Nephron (organoid): ENCODE measurements at regions not wholly inside any gene's neighbourhood (a gene's known extent, or its start where the extent isn't known, plus 50 kb on each side); places are given as distances from the start of the nearest gene placed in this dataset.

ENCODE experiments used
- H3K27ac Mint-ChIP-seq, 3 experiments: 2 replicates each; pipeline ENCODE4 v1.8.0; 2020; ENCODE audit warnings: mixed read lengths in 3 of 3, mild to moderate bottlenecking in 2 of 3, moderate library complexity in 1 of 3
- H3K27me3 Mint-ChIP-seq: 2 replicates; pipeline ENCODE4 v1.8.0; 2021; ENCODE audit warnings: low read depth, mild to moderate bottlenecking, moderate library complexity, mixed read lengths
- H3K36me3 Mint-ChIP-seq: 2 replicates; pipeline ENCODE4 v1.8.0; 2020; ENCODE audit warnings: low read depth, mixed read lengths
- H3K4me1 Mint-ChIP-seq: 2 replicates; pipeline ENCODE4 v1.8.0; 2020; ENCODE audit warnings: mixed read lengths
- H3K4me3 Mint-ChIP-seq, 3 experiments: 2 replicates each; pipeline ENCODE4 v1.8.0; 2020; ENCODE audit warnings: mild to moderate bottlenecking in 3 of 3, mixed read lengths in 3 of 3, moderate library complexity in 2 of 3
- H3K9me3 Mint-ChIP-seq: 2 replicates; pipeline ENCODE4 v1.8.0; 2020; ENCODE audit warnings: mixed read lengths
- CTCF ChIP-seq, 3 experiments: fragments of 200-600 bp; sonication (generic); IDR thresholded peaks; one replicate each; pipeline ENCODE4 v1.5.0; 2021; ENCODE audit warnings: antibody characterized with exemption in 3 of 3; ENCODE audit not compliant: unreplicated experiment in 3 of 3

DNA sequence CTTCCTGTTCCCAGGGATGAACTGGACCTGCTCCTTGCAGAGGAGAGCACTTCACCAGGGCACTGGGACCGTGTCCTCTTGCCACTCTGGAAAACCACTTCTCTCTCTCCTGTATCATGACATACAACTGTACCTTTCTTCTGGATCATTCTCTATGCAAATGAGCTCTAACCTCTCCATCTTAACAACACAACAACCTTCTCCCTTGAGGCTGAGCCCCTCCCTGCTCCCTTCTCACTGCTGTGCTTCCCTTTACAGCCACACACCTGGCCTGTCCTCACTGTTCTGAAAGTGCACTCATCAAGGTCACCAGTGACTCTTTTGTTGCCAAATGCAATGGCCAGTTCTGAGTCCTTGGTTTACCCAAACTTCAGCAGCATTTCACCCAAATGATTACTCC lies 54.5 kb upstream of the MRPS6 start:
- Mint-ChIP-seq H3K9me3 (peaks cover 14% of the 10 kb centered on the region), H3K4me3 (no peak overlapping the region), H3K4me1 (peaks cover 10% of the 10 kb centered on the region), H3K27me3 (no peaks in the 10 kb centered on the region), H3K36me3 (peaks cover under 1% of the 10 kb centered on the region), H3K27ac (no peak overlapping the region)
- TF ChIP-seq CTCF (IDR thresholded peaks at IDR 0.05; ENCODE audit: unreplicated experiment in 3 of 3), result no peak

DNA sequence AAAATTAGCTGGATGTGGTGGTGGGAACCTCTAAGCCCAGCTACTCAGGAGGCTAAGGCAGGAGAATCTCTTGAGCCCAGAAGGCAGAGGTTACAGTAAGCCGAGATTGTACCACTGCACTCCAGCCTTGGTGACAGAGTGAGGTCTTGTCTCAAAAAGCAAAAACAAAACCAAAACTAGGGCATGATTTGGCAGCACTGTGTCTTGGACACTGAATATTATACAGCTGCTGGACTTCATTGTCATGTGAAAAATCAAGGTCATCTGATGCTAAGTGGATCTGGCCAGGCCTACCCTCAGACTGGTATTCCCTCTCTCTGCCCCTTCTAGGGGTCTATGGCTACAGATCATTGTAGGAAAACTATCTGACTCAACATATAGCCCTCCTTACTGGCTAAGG lies 55.2 kb upstream of the MRPS6 start:
- no peak for TF ChIP-seq CTCF (IDR thresholded peaks at IDR 0.05; ENCODE audit: unreplicated experiment in 3 of 3)
- Mint-ChIP-seq H3K36me3 (peaks cover 5% of the 10 kb centered on the region), H3K4me3 (no peak overlapping the region), H3K9me3 (peaks cover 16% of the 10 kb centered on the region), H3K27me3 (no peaks in the 10 kb centered on the region), H3K4me1 (peaks cover 10% of the 10 kb centered on the region), H3K27ac (no peak overlapping the region)

- H3K27ac Mint-ChIP-seq, result no peak overlapping the region
- peaks cover 22% of the 10 kb centered on the region for H3K9me3 Mint-ChIP-seq
- H3K4me3 Mint-ChIP-seq, result no peak overlapping the region
- peaks cover 5% of the 10 kb centered on the region for H3K36me3 Mint-ChIP-seq
- H3K27me3 Mint-ChIP-seq, result no peaks in the 10 kb centered on the region
- peaks cover 10% of the 10 kb centered on the region for H3K4me1 Mint-ChIP-seq
- no peak for TF ChIP-seq CTCF (IDR thresholded peaks at IDR 0.05; ENCODE audit: unreplicated experiment in 3 of 3)
Observed at GRCh38 chr21:34017039-34017961, 56.1 kb upstream of the MRPS6 start.

- Mint-ChIP-seq H3K9me3 (peaks cover 36% of the 10 kb centered on the region), H3K27me3 (no peaks in the 10 kb centered on the region), H3K4me1 (no peaks in the 10 kb centered on the region), H3K36me3 (peaks cover 10% of the 10 kb centered on the region), H3K27ac (no peak overlapping the region), H3K4me3 (no peak overlapping the region)
- no peak for TF ChIP-seq CTCF (IDR thresholded peaks at IDR 0.05; ENCODE audit: unreplicated experiment in 3 of 3)
Observed at GRCh38 chr21:34012640-34013039, 60.7 kb upstream of the MRPS6 start.

DNA sequence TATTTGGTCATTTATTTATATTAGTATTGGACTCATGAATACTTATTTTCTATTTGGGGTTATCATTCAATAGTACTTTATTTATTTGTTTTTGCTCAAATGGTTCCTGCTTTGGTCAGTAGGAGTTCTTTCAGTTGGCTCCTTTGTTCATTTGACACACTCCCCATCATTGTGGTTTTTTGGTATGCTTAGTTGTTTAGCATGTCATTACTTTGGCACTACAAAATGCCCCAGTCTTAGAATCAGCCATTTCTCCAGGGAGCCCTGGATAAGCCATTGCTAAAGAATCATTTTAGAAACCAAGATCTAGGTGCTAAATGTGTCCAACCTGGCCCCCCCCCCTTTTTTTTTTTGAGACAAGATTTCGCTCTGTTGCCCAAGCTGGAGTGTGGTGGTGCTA lies 61.7 kb upstream of the MRPS6 start:
- H3K4me1 Mint-ChIP-seq, result no peaks in the 10 kb centered on the region
- peaks cover 36% of the 10 kb centered on the region for H3K9me3 Mint-ChIP-seq
- H3K27me3 Mint-ChIP-seq, result no peaks in the 10 kb centered on the region
- H3K4me3 Mint-ChIP-seq, result no peak overlapping the region
- no peak overlapping the region for H3K27ac Mint-ChIP-seq
- peaks cover 10% of the 10 kb centered on the region for H3K36me3 Mint-ChIP-seq
- no peak for TF ChIP-seq CTCF (IDR thresholded peaks at IDR 0.05; ENCODE audit: unreplicated experiment in 3 of 3)

DNA sequence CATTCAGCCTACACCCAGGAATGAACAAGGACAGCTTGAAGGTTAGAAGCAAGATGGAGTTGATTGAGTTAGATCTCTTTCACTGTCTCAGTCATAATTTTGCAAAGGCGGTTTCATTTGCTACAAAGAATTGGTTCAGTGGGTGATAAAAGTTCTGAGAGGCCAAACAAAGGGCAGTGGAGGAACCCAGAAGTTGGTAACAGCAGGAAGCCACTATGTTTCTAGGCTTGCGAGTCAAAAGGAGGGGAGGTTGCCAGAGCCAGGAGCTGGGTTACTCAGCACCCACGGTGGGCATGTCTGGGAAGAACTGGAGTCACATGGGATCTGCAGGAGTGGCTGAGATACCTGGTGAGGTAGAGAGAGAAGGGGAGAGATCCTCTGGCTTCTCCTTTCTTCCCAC lies 64.2 kb upstream of the MRPS6 start:
- H3K27me3 Mint-ChIP-seq, result no peaks in the 10 kb centered on the region
- peaks cover 24% of the 10 kb centered on the region for H3K9me3 Mint-ChIP-seq
- no peak overlapping the region for H3K27ac Mint-ChIP-seq
- no peaks in the 10 kb centered on the region for H3K4me1 Mint-ChIP-seq
- no peak for TF ChIP-seq CTCF (IDR thresholded peaks at IDR 0.05; ENCODE audit: unreplicated experiment in 3 of 3)
- no peak overlapping the region for H3K4me3 Mint-ChIP-seq
- H3K36me3 Mint-ChIP-seq, result peaks cover 10% of the 10 kb centered on the region
